ENCODE measurements at regions not wholly inside any gene's neighbourhood (a gene's known extent, or its start where the extent isn't known, plus 50 kb on each side); places are given as distances from the start of the nearest gene placed in this dataset.

DNA sequence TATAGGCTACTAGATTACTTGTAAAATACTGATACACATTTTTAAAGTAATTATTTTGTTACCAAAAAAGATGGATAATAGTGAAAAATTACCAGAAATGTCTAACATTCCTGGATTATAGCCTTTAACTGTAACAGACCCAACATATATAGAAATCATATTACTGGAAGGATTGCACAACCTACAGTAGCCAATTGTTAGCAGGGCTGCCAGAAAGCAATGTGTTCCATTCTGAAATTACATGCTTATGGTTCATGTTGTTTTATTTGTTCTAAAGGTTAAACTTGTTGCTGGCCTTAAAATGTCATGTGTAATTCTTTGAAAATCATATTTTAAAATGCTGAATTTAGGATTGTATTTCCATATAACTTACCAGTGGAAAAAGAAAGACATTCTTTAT, 793.6 kb upstream of the ACVR2A start:
- DNase-seq (ENCODE audit: low read depth), result peak; percentile 52
- no peaks in the 10 kb centered on the region for H3K36me3 ChIP-seq (ENCODE audit: control insufficient read depth, insufficient read depth, low read length)
- FAIRE-seq, result no peak
- H3K4me3 ChIP-seq (ENCODE audit: low read depth, low read length), result no peak overlapping the region
- TF ChIP-seq, protein P1, sequence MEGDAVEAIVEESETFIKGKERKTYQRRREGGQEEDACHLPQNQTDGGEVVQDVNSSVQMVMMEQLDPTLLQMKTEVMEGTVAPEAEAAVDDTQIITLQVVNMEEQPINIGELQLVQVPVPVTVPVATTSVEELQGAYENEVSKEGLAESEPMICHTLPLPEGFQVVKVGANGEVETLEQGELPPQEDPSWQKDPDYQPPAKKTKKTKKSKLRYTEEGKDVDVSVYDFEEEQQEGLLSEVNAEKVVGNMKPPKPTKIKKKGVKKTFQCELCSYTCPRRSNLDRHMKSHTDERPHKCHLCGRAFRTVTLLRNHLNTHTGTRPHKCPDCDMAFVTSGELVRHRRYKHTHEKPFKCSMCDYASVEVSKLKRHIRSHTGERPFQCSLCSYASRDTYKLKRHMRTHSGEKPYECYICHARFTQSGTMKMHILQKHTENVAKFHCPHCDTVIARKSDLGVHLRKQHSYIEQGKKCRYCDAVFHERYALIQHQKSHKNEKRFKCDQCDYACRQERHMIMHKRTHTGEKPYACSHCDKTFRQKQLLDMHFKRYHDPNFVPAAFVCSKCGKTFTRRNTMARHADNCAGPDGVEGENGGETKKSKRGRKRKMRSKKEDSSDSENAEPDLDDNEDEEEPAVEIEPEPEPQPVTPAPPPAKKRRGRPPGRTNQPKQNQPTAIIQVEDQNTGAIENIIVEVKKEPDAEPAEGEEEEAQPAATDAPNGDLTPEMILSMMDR (IDR thresholded peaks at IDR 0.05; ENCODE audit: insufficient read depth, low read length, severe bottlenecking), result no peak
- no peaks in the 10 kb centered on the region for H3K27me3 ChIP-seq (ENCODE audit: control insufficient read depth, insufficient read depth, low read length)

DNA sequence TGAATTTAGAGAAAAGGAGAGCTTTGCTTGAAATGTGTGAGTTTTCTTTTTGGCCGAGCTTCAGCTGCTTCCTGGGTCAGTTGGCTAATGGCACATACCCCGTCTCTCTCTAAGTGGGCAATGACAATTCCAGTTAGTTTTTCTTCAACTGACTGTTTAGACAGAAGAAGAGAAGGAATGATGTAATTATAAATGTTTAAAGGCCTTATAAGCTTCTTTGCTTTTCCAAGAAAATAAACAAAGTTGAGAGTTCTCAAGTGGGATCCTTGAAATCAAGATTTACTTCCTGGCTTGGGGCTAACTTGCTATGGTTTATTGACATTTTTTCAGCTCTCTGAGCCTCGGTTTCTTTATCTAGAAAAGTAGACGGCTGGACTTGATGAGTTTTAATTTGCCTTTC, 794.9 kb upstream of the ACVR2A start:
- FAIRE-seq, result no peak
- no peak for DNase-seq (ENCODE audit: low read depth)
- Histone ChIP-seq H3K27me3 (ENCODE audit: control insufficient read depth, insufficient read depth, low read length) (no peaks in the 10 kb centered on the region), H3K4me3 (ENCODE audit: low read depth, low read length) (no peak overlapping the region), H3K36me3 (ENCODE audit: control insufficient read depth, insufficient read depth, low read length) (no peaks in the 10 kb centered on the region)
- TF ChIP-seq, protein P1 (IDR thresholded peaks at IDR 0.05; ENCODE audit: insufficient read depth, low read length, severe bottlenecking), result no peak

DNA sequence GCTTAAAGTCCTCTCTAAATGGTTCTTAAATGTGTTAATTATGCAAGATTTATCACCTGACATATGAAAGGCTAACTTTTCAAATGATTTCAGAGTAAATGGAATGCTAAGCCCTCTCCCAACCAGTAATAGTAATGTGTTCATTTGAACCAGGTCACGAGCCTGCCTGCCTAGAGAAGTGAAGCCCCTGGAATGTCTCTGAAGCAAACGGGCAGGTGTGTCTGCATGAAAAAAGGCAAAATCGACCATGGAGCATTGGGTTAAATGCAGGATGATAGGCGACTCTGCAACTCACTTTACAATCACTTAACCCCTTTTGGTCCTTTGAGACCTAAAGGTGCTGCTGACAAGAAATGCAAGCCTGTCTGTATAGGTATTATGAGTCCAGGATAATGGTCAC, 798.4 kb upstream of the ACVR2A start:
- H3K4me3 ChIP-seq (ENCODE audit: low read depth, low read length), result no peak overlapping the region
- H3K36me3 ChIP-seq (ENCODE audit: control insufficient read depth, insufficient read depth, low read length), result no peaks in the 10 kb centered on the region
- no peaks in the 10 kb centered on the region for H3K27me3 ChIP-seq (ENCODE audit: control insufficient read depth, insufficient read depth, low read length)
- TF ChIP-seq, protein P1 (IDR thresholded peaks at IDR 0.05; ENCODE audit: insufficient read depth, low read length, severe bottlenecking), result no peak
- DNase-seq (ENCODE audit: low read depth), result no peak
- no peak for FAIRE-seq

DNA sequence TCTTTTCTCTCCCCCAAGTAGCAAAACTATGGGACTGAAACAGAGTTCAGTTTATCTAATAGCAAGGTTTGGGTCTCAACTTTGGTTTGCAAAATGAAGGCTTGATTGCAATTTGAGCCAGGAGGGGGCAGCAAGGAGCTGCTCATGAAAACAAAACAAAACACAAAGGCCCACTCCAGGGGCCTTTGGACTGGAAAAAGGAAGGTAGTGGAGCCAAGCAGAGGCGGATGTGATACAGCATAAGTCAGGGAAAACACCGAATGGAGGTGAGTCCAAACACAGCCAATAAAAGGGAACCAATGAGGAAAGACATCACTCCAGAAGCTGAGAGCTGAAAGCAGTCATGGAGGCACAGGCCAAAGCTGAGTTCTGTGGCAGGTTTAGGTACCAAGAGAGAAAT, 799.7 kb upstream of the ACVR2A start:
- H3K36me3 ChIP-seq (ENCODE audit: control insufficient read depth, insufficient read depth, low read length), result no peaks in the 10 kb centered on the region
- H3K27me3 ChIP-seq (ENCODE audit: control insufficient read depth, insufficient read depth, low read length), result no peaks in the 10 kb centered on the region
- FAIRE-seq, result no peak
- DNase-seq (ENCODE audit: low read depth), result peak; percentile 68
- no peak overlapping the region for H3K4me3 ChIP-seq (ENCODE audit: low read depth, low read length)
- TF ChIP-seq, protein P1 (IDR thresholded peaks at IDR 0.05; ENCODE audit: insufficient read depth, low read length, severe bottlenecking), result peak; percentile 79

DNA sequence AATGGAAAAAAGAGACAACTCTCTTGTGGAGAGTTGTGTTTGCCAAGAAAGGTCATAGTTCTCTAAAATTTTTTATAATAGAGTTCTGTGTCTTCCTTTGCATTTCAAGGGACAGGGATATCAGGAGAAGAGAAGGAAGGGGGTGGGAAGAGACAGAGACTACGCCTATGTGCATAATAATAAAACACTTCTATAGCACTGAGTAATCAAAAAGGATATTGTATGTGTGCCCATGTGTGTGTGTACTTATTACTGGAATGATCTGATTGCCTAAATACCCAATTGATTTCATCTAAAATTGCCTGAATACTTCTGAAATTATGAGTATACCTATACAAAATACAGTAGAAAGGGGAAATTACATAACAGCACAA, 803.7 kb upstream of the ACVR2A start:
- Histone ChIP-seq H3K36me3 (ENCODE audit: control insufficient read depth, insufficient read depth, low read length) (no peaks in the 10 kb centered on the region), H3K27me3 (ENCODE audit: control insufficient read depth, insufficient read depth, low read length) (no peaks in the 10 kb centered on the region), H3K4me3 (ENCODE audit: low read depth, low read length) (no peak overlapping the region)
- TF ChIP-seq, protein P1 (IDR thresholded peaks at IDR 0.05; ENCODE audit: insufficient read depth, low read length, severe bottlenecking), result no peak
- no peak for FAIRE-seq
- DNase-seq (ENCODE audit: low read depth), result no peak

DNA sequence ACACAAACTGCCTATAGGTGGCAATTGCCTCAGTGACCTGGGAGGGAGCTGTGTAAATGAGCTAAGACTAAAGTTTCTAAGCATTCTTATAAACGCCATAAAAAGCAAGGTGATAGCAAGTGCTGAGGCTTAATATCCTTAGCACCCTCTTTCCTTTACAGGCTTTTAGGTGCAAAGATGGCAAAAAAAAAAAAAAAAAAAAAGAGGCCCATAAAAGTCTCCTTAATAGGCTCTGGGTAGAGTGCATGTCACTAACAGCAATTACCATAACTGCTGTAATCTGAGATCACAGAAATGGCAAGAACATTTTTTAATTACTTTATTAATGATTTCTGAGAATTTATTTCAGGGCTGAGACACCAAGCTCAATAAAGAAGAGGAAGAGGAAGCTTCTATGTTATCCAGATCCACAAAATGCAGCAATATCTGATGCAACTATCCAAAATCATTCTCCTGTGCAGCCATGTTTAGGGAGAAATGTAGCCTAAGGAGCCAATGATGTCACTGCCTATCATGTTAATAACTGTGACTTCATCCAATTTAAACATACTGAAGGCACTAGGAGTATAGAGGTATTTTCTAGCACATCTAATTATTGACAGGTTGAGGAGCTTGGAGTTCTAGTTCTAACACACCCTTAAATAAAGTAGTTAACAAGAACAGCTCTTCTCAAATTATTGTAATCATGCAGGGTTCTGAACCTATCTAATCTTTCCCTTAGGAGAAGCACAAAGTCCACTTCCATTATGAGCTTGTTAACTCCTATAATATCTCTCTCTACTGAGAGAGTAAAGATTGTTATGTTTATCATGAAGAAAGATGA, 804.3 kb upstream of the ACVR2A start:
- FAIRE-seq, result no peak
- TF ChIP-seq, protein P1 (IDR thresholded peaks at IDR 0.05; ENCODE audit: insufficient read depth, low read length, severe bottlenecking), result no peak
- Histone ChIP-seq H3K27me3 (ENCODE audit: control insufficient read depth, insufficient read depth, low read length) (no peaks in the 10 kb centered on the region), H3K36me3 (ENCODE audit: control insufficient read depth, insufficient read depth, low read length) (no peaks in the 10 kb centered on the region), H3K4me3 (ENCODE audit: low read depth, low read length) (no peak overlapping the region)
- DNase-seq (ENCODE audit: low read depth), result no peak

All from bronchial epithelial cell (primary cell).